KMS-11 (cell line): ENCODE measurements at regions not wholly inside any gene's neighbourhood (a gene's known extent, or its start where the extent isn't known, plus 50 kb on each side); places are given as distances from the start of the nearest gene placed in this dataset.

Experiments
- H2AFZ ChIP-seq: fragments of 200-600 bp; sonication (generic); 2 replicates; pipeline ENCODE4 v1.6.1; 2016; ENCODE audit warnings: antibody characterized with exemption, mixed run types, low read depth
- H3K27ac ChIP-seq: fragments of 200-600 bp; sonication (generic); 2 replicates; pipeline ENCODE4 v1.6.1; 2016; ENCODE audit warnings: mild to moderate bottlenecking, mixed run types
- H3K27me3 ChIP-seq: fragments of 200-600 bp; sonication (generic); 2 replicates; pipeline ENCODE4 v1.6.1; 2017; ENCODE audit warnings: mild to moderate bottlenecking, low read depth, mixed run types, moderate library complexity; ENCODE audit not compliant: insufficient read depth
- H3K36me3 ChIP-seq: fragments of 200-600 bp; sonication (generic); 2 replicates; pipeline ENCODE4 v1.6.1; 2017; ENCODE audit warnings: mild to moderate bottlenecking, mixed run types; ENCODE audit not compliant: insufficient read depth
- H3K4me1 ChIP-seq: fragments of 200-600 bp; sonication (generic); 2 replicates; pipeline ENCODE4 v1.6.1; 2016; ENCODE audit warnings: mild to moderate bottlenecking, low read depth, mixed run types; ENCODE audit not compliant: poor library complexity, severe bottlenecking
- H3K4me2 ChIP-seq: fragments of 200-600 bp; sonication (generic); 2 replicates; pipeline ENCODE4 v1.7.0; 2016; ENCODE audit warnings: mild to moderate bottlenecking, mixed run types
- H3K4me3 ChIP-seq: fragments of 200-600 bp; sonication (generic); IDR thresholded peaks from 2 replicates; pipeline ENCODE4 v1.6.1; 2017; ENCODE audit warnings: low read depth, low read length, mixed read lengths; ENCODE audit not compliant: insufficient read depth
- H3K79me2 ChIP-seq: fragments of 200-600 bp; sonication (generic); 2 replicates; pipeline ENCODE4 v1.6.1; 2016; ENCODE audit warnings: low read depth, mixed run types; ENCODE audit not compliant: insufficient read depth
- H3K9ac ChIP-seq: fragments of 200-600 bp; sonication (generic); 2 replicates; pipeline ENCODE4 v1.6.1; 2016; ENCODE audit warnings: mild to moderate bottlenecking, mixed run types
- H4K20me1 ChIP-seq: fragments of 200-600 bp; sonication (generic); 2 replicates; pipeline ENCODE4 v1.6.1; 2016; ENCODE audit warnings: mild to moderate bottlenecking, mixed run types; ENCODE audit not compliant: insufficient read depth
- CTCF ChIP-seq: fragments of 200-600 bp; sonication (generic); conservative IDR thresholded peaks from 2 replicates; pipeline ENCODE4 v1.6.1; 2017; ENCODE audit warnings: low read depth, mild to moderate bottlenecking, antibody characterized with exemption, low read length, moderate library complexity, mixed read lengths

- peak; percentile 76 for TF ChIP-seq CTCF
- Histone ChIP-seq H3K79me2 (no peaks in the 10 kb centered on the region), H3K27me3 (no peaks in the 10 kb centered on the region), H2AFZ (peak overlapping the region; percentile 4; the same call in 1 of the 2 replicates), H3K27ac (no peak overlapping the region), H4K20me1 (no peaks in the 10 kb centered on the region), H3K9ac (no peak overlapping the region), H3K36me3 (no peaks in the 10 kb centered on the region), H3K4me3 (no peak overlapping the region), H3K4me2 (peak overlapping the region; percentile 22), H3K4me1 (peaks cover 20% of the 10 kb centered on the region)
Observed at GRCh38 chr7:95718577-95719410, 53.6 kb upstream of the DYNC1I1 start.

GRCh38 chr7:95716357-95717122 lies 55.8 kb upstream of the DYNC1I1 start:
- no peak overlapping the region for H3K4me3 ChIP-seq
- no peak overlapping the region for H3K9ac ChIP-seq
- H3K36me3 ChIP-seq, result no peaks in the 10 kb centered on the region
- no peak overlapping the region for H2AFZ ChIP-seq
- no peak for TF ChIP-seq CTCF
- H3K27ac ChIP-seq, result no peak overlapping the region
- no peaks in the 10 kb centered on the region for H3K79me2 ChIP-seq
- H3K27me3 ChIP-seq, result no peaks in the 10 kb centered on the region
- no peaks in the 10 kb centered on the region for H4K20me1 ChIP-seq
- no peak overlapping the region for H3K4me2 ChIP-seq
- H3K4me1 ChIP-seq, result peaks cover 20% of the 10 kb centered on the region

GRCh38 chr7:95715274-95715673 lies 57.1 kb upstream of the DYNC1I1 start:
- Histone ChIP-seq H4K20me1 (no peaks in the 10 kb centered on the region), H2AFZ (no peak overlapping the region), H3K4me3 (no peak overlapping the region), H3K27me3 (no peaks in the 10 kb centered on the region), H3K27ac (no peak overlapping the region), H3K9ac (no peak overlapping the region), H3K79me2 (no peaks in the 10 kb centered on the region), H3K4me2 (no peak overlapping the region), H3K4me1 (peaks cover 20% of the 10 kb centered on the region), H3K36me3 (no peaks in the 10 kb centered on the region)
- no peak for TF ChIP-seq CTCF

- Histone ChIP-seq H4K20me1 (no peaks in the 10 kb centered on the region), H3K9ac (no peak overlapping the region), H3K27ac (no peak overlapping the region), H3K4me1 (peaks cover 6% of the 10 kb centered on the region), H3K36me3 (no peaks in the 10 kb centered on the region), H3K27me3 (no peaks in the 10 kb centered on the region), H3K79me2 (no peaks in the 10 kb centered on the region), H2AFZ (no peak overlapping the region), H3K4me2 (no peak overlapping the region), H3K4me3 (no peak overlapping the region)
- no peak for TF ChIP-seq CTCF
Observed at GRCh38 chr7:95710711-95711110, 61.6 kb upstream of the DYNC1I1 start.
